PFSK-1 (cell line): ENCODE measurements at regions not wholly inside any gene's neighbourhood (a gene's known extent, or its start where the extent isn't known, plus 50 kb on each side); places are given as distances from the start of the nearest gene placed in this dataset.

Experiments used
- POLR2AphosphoS5 ChIP-seq: IDR thresholded peaks from 2 replicates; pipeline ENCODE4 v1.6.1; 2012; ENCODE audit warnings: low read depth, mild to moderate bottlenecking, control low read depth, low read length, moderate library complexity
- TF ChIP-seq, protein P1 (sequence below), 2 experiments: IDR thresholded peaks; 2 replicates each; pipeline versions ENCODE4 v1.6.1 to v1.8.0; 2011 to 2012; ENCODE audit warnings: low read depth in 2 of 2, low read length in 2 of 2, control low read depth in 1 of 2, inconsistent platforms in 1 of 2, mild to moderate bottlenecking in 1 of 2, moderate library complexity in 1 of 2; ENCODE audit not compliant: insufficient read depth in 1 of 2

DNA sequence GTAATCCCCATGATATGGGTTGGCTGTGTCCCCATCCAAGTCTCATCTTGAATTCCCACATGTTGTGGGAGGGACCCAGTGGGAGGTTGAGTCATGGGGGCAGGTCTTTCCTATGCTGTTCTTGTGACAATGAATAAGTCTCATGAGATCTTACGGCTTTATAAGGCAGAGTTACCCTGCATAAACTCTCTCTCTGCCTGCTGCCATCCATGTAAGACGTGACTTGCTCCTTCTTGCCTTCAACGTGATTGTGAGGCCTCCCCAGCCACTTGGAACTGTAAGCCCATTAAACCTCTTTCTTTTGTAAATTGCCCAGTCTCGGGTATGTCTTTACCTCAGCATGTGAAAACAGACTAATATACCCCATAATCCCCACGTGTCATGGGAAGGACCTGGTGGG lies 61.9 kb upstream of the LDAH start:
- TF ChIP-seq, protein P1, sequence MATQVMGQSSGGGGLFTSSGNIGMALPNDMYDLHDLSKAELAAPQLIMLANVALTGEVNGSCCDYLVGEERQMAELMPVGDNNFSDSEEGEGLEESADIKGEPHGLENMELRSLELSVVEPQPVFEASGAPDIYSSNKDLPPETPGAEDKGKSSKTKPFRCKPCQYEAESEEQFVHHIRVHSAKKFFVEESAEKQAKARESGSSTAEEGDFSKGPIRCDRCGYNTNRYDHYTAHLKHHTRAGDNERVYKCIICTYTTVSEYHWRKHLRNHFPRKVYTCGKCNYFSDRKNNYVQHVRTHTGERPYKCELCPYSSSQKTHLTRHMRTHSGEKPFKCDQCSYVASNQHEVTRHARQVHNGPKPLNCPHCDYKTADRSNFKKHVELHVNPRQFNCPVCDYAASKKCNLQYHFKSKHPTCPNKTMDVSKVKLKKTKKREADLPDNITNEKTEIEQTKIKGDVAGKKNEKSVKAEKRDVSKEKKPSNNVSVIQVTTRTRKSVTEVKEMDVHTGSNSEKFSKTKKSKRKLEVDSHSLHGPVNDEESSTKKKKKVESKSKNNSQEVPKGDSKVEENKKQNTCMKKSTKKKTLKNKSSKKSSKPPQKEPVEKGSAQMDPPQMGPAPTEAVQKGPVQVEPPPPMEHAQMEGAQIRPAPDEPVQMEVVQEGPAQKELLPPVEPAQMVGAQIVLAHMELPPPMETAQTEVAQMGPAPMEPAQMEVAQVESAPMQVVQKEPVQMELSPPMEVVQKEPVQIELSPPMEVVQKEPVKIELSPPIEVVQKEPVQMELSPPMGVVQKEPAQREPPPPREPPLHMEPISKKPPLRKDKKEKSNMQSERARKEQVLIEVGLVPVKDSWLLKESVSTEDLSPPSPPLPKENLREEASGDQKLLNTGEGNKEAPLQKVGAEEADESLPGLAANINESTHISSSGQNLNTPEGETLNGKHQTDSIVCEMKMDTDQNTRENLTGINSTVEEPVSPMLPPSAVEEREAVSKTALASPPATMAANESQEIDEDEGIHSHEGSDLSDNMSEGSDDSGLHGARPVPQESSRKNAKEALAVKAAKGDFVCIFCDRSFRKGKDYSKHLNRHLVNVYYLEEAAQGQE (IDR thresholded peaks at IDR 0.05; ENCODE audit: insufficient read depth in 1 of 2, low read depth in 2 of 2, low read length in 2 of 2), result no peak
- no peak for TF ChIP-seq POLR2AphosphoS5
